Fibroblast of peridontal ligament (primary cell): ENCODE measurements at regions not wholly inside any gene's neighbourhood (a gene's known extent, or its start where the extent isn't known, plus 50 kb on each side); places are given as distances from the start of the nearest gene placed in this dataset.
"Not testable (repeated sequence)": the region's sequence is repeated elsewhere in the genome, so short reads cannot be mapped to it uniquely, and the experiment has no call there.

Experiments
- DNase-seq: peaks from one replicate; pipeline ENCODE4 v3.0.0-alpha.2; 2010; ENCODE audit errors: extremely low read depth

DNA sequence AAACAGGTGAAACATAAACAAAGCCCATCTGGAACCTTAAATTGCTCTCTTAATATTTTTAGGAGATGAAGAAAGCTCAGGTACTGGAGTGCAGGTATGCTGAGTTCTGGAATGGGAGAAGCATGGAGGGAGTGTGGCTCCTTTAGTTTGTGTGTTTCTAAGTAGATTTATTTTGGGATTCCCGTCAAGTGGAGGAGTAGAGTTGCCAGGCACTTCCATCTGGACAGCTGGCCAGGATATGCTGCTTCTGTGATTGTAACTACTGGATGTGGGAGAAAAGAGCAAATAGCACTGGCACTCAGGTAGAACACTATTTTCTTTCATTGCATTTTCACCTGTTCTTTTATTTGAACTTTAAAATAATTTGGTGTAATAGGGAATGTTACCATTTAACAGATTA is 182.3 kb upstream of the MAST4 start:
- no peak for DNase-seq

DNA sequence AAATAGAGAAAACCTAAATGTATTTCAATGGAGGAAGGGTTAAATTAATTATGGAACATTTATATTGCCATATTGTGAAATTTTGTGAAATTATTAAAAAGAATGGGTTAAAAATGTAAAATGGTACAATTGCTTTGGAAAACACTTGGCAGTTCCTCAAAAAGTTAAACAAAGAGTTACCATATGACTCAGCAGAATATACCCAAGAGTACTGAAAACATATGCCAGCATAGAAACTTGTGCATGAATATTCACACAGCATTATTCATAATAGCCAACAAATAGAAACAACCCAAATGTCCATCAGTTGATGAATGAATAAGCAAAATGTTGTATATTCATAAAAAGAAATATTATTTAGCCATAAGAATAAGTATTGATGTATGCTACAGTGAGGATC is 181.0 kb upstream of the MAST4 start:
- DNase-seq, result peak; percentile 23

DNA sequence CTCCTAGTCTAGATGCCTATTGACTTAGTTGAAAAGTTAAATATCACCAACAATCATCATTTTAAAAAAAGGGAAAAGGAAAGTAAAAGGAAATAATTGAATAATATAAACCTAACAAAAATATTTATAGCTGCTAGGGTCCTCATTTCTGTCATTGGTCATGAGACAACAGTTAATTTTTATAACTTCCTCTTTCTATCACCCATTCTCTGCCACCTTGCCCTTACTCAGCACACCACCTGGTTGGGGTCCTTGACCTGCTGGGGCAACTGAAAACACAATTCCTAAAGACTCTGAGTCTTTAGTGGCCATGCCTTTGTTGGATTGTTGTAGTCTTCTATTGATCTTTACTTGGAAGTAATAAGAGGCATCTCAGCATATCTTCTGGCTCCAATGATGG is 179.5 kb upstream of the MAST4 start:
- DNase-seq, result no peak

DNA sequence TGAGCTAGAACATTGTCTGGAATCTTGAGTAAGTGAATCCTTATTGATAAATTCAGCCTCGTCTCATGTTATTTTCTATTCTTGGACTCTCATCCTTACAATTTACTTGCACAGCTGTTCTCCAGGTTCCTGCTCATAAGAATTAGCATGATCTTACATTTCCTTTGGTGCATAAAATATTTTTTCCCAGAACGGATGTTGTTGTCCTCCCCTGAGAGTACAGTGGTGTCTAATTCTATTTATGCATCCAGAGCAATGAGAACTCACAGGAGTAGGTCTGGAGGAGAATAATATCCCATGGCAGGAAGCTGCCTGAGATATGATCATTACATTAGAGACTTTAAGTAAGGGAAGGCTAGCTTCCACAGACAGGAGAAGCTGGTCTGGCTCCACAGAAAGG is 178.4 kb upstream of the MAST4 start:
- no peak for DNase-seq

DNA sequence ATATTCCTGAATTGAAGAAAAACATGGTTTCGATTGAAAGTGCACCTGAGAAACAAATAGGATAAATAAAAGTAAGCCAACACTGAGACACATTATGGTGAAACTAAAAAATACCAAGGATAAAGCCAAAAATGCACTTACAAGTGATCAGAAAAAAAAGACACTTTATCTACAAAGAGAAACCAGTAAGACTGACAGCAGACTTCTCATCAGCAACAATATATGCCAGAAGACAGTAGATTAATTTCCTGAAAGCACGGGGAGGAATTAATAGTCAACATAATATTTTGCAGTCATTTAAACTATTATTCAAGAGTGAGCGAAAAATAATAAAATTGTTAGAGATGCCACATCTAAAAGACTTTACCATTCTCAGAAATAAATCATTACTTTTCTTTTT is 172.7 kb upstream of the MAST4 start:
- no peak for DNase-seq

DNA sequence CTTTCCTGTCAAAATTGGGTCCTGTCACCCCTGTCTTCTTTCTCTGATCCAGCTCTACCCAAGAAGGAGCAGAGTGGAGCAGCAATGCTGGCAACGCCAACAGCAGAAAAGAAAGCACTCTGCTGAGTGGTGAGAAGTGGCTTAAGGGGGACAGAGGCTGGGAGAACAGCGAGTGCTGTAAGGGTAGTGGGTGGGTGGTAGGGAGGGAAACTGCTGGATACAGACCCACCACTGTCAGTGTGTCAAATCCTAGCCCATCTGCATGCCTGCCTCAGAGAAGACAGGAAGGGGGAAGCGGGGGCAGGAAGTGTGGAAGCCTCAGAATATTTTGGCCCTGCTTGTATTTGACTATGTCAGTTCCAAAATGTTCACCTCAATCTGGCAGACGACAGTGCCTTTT is 170.4 kb upstream of the MAST4 start:
- DNase-seq, result no peak

DNA sequence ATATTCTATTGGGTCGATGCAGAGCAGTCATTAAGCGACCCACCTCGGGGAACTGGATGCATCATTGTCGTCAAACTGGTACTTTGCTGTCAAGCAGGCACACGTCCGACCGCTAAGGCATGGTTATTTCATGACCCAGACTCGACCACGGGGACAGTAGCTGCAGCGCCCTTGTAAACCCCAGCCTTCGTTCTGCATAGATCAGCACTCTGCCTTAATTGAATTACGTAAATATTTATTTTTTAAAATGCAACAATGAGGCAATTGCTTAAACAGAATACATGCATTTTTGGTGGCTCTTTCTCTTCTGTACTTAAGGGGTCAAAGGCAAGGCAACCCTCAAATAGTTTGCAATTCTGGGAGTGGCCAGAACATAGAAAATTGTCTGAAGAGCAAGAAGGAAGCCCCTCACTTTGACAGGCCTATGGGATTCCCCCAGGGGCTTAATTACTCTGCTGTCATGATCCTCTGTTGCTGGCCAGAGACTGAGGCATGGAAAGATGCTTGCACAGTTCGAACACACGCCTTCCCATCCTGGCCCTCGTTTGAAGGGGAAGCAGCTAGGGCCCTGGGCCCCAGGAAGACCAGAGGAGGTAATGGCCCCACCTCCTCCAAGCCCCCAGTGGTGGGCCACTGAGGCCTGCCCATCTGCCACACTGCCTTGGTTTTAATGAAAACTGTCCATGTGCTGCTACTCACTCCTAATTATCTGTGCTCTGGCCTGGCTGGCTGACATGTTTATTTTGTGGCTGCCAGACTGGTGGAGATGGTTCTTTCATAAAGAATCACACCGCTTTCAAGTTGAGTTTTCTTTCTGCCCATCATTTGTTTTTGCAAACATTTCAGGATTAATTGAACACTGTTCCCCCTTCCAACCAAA is 169.7 kb upstream of the MAST4 start:
- DNase-seq, result no peak

DNA sequence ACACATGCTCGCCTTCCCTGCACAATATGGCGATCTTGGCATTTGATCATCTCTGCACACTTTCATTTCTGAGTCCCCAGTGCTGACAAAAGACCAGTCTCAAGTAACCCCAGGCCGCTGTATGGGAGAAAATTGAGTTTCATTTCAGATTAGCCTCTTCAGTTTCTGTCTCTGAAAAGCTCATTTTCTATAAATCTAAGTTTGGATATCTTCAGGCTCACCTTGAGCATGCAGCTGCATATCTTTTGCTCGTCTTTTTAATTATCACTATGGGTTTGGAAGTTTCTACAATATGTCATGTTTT is 169.1 kb upstream of the MAST4 start:
- DNase-seq, result no peak

DNA sequence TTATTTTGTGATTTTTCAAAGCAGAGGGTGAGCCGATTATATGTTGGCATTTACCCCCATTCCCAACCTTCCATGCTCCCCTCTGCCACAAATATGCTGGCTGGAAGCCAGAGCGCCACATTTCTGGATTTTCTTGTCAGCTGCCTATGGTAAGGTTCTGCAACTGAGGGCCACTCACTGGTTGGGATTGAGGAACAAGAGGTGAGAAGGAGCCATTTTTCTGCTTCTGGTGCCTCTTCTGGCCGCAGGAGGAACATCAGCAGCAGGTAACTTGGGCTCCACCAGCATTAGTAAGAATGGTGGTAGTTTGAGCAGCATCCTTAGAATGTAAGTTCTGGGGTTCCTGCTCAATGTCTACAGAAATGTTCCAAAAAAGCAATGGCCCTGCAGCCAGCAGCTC is 159.5 kb upstream of the MAST4 start:
- no peak for DNase-seq

DNA sequence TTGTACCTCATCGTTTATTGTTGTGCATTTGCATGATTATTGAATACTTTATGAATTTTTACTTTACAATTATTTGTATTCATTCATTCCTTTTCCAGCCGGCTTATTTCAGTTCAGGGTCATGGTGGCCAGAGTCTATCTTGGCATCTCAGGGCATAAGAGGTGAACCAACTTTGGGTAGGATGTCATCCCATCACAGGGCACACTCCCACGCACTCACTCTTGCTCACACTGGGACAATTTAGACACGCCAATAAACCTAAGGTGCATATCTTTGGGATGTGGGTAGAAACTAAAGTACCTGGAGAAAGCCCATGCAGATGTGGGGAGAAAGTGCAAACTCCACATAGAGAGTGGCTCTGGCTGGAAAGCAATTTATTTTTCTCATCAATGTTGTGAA is 158.1 kb upstream of the MAST4 start:
- DNase-seq, result no peak

DNA sequence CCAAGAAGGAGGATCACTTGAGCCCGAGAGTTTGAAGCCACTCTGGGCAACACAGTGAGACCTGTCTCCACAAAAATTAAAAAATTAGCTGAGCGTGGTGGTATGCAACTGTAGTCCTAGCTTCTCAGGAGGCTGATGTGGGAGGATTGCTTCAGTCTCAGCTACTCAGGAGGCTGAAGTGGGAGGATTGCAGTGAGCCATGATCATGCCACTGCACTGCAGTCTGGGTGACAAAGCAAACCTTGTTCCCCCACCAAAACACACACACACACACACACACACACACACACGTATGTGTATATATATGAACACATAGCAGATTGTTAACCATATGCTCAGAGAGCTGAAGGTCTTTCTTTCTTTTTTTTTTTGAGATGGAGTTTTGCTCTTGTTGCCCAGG is 157.5 kb upstream of the MAST4 start:
- DNase-seq, result no peak

DNA sequence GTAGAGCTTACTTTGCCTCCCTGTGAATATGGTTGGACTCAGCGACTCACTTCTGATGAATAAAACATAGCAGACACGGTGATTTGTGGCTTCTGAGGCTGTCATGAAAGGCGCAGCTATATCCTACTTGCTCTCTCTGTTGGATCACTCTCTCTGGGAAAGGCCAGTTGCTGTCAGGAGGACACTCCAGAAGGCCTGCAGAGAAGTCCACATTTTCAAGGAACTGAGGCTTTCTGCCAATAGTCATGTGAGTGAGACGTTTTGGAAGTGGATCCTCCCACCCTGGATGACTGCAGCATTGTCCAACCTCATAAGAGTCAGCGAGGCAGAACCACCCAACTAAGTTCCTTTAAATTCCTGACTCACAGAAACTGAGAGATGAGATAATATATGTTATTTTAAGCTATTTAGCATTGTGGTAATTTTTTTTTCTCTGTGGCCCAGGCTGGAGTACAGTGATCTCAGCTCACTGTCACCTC is 156.0 kb upstream of the MAST4 start:
- peak; percentile 57 for DNase-seq

DNA sequence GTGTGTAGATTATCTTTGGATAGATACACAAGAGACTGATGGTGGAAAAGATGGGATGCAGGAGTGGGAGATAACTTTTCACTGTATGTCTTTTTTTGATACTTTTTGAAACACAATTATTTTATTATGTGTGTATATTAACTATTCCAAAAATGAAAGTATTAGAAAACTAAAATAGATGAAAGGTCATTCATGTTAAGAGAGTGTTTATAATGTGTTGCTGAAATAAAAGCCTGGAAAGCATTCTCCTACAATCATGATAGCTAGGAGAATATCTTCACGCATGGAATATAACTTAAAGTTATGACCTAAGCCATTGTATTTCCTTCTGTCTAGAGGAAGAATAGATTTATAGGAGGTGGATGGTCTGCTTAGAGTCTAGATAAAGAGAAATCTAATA is 154.8 kb upstream of the MAST4 start:
- no peak for DNase-seq

DNA sequence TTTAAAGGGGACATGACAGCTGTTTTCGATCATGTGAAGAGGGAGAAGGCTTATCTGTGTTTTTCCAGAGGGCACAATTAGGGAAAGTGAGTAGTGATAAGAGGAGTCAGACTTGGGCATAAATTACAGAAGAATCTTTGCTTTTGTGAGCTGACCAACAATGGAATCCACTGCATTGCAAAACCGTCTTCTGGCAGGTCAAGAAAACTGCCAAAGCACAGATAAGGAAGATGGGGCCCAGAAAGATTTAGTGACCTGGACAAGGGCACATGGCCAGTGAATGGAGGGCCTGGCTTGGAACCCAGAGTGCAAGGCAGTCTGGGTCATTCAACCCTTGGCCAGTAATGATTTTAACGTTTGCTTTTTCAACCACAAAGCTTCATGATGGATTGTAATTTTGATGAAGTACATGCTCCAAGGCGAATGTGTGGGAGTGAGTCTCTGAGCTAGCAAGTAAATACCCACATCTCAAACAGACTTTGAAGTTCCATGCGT is 153.2 kb upstream of the MAST4 start:
- no peak for DNase-seq

DNA sequence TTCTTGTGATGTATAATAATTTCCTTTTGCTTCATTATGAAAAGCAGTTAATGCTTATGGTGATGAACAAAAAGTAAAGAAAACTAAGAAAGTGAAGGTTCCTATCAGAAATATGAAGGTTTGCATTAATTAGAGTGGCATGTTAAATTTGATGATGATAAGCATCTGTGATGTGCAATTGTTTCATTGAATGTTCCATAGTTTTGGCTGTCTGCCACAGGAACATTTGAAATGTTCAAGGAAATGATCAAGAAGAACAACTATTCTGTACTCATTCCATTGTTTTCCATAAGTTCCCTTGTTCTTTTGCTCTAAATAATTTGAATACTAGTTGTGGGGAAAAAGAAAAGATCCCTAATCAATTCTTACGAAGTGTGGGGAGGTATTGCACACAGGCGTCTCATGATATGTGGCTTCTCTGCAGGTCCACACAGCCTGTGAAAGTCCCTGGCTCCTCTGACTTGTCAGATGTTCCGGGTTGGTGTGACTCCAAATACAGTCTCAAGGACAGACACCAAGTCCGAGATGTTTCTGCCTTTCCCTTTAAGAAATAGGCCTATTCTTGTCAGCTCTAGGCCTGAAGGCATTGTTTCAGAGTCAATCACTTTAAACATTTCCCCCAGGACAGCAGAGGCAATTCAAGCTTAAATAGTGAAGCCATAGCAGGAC is 152.6 kb upstream of the MAST4 start:
- DNase-seq, result no peak

DNA sequence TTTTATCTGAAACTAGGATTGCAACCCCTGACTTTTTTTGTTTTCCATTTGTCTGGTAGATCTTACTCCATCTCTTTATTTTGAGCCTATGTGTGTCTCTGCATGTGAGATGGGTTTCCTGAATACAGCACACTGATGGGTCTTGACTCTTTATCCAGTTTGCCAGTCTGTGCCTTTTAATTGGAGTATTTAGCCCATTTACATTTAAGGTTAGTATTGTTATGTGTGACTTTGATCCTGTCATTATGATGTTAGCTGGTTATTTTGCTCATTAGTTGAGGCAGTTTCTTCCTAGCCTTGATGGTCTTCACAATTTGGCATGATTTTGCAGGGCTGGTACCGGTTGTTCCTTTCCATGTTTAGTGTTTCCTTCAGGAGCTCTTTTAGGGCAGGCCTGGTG is 148.1 kb upstream of the MAST4 start:
- DNase-seq, result not testable (repeated sequence)

DNA sequence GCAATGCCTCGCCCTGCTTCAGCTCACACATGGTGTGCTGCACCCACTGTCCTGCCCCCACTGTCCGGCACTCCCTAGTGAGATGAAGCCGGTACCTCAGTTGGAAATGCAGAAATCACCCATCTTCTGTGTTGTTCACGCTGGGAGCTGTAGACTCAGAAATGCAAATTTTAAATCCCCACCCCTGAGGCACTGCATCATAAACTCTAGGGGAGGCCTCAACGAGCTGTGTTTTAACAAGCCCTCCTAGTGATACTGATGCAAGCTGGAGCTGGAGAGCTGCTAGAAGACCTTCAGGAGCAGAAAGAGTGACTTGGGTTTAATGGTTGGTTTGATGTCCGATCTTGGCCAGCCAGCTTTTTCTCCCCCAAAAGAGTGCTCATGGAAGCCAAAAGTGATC is 146.0 kb upstream of the MAST4 start:
- no peak for DNase-seq

DNA sequence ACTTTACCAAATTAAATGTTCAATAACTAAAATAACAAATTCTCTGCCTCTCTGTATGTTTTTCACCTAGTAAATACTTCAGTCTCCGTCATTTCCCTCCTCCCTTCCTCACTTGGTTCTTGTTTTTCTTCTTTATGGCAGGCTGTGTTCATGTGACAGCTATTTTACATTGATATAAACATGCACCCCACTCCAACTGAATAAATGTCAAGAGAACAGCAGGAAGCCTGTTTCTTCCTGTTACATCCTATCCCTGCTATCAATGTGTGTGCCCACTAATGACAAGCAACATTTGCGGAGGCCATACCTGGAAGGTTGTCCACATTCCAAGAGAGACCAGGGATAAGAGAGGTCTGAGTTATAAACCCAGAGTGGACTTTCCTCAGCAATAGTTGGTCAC is 145.2 kb upstream of the MAST4 start:
- DNase-seq, result no peak

DNA sequence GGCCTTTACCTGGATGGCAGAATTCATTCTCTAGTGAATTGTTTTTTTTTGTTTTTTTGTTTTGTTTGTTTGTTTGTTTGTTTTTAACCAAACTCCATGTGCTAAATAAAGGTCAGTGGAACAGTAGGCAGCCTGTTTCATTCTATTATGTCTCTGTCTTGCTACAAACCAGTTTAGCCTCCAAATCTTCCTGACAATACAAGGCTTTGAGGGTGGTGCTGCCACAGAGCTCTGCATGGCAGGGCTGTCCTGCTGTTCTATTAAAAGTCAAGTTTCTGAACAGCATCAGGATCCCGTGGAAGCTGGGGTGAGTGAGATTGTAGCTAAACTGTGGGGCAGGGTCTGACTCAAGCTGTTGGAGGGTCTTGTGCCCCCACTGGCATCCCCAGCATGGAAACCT is 144.1 kb upstream of the MAST4 start:
- no peak for DNase-seq

DNA sequence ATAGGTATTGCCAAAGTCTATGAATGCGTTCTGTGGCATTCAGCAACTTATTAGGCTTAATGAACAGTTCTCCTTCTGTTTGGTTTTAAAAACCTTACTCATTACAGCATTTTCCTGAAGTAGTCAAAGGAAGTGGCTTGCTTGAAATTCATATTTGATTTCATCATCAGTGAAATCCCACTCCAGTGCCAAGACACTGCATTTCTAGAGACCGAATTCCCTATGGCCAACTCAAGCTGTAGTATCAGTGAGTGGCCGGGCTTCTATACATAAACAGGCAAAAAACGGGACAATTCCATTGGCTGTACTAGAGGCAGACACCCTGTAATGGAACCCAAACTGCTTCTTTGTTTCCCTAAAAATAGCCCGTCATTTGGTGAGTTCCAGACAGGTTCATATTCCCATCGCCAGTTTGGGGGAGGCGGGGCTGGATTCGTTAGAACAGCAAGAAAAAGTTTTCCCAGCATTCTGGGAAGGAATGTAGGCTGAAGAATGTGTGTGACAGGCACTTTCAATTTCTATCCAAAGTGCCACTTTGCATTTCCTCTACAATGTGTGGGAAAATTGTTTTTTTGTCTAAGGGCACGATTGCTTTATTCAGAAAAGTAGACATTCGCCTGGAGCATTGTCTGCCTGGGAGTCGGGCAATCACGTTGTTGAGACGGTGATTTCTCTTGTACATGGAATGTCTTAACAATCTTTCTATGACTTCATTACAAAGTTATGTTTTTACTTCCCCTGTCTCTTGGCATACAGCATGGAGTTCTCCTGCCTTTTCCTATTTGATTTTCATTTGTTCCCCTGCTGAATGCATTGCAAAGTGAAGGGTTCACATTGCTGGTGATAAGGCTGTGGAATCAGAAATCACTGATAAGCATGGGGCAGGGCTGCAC is 141.8 kb upstream of the MAST4 start:
- peak; percentile 21 for DNase-seq

DNA sequence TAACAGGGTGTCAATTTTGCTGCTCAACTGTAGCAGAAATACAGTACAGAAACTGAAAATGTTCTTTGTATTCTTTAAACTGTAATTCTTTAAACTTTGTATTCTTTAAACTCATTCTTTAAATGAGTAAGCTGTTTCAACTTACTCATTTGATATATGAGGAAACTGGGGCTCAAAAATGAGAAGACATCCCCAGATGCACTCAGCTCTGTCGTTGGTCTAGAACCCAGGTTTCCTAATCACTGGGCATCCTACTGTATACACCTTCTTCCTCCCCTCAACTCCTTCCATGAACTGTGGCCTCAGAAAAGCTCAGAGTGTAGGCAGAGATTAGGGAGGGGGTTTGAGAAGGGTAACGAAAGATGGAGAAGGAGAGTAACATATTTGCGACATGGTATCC is 136.5 kb upstream of the MAST4 start:
- no peak for DNase-seq

DNA sequence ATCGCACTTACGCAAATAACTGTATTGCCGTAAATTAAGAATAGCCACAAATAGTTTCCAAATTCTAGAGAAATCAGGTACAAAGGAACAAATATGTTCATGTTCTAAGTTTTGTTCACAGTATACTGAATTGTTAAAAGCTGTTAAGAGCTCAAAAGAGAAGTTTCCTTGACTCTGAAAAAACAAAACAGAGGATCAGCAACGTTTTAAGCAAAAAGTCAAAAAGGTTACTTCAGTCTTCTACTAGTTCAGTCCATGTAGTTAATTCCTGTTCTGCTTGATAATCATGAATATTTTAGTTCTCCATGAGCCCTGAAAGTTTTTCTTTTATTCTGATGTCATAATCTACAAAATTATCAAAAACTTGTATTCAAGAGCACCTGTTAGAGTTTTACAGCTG is 128.6 kb upstream of the MAST4 start:
- DNase-seq, result no peak
